ENCODE measurements at regions not wholly inside any gene's neighbourhood (a gene's known extent, or its start where the extent isn't known, plus 50 kb on each side); places are given as distances from the start of the nearest gene placed in this dataset.
"Not testable (repeated sequence)": the region's sequence is repeated elsewhere in the genome, so short reads cannot be mapped to it uniquely, and the experiment has no call there.

- not testable (repeated sequence) for TF ChIP-seq PBX2 (CRISPR knock-in tag; IDR thresholded peaks at IDR 0.05; ENCODE audit: low read depth)
- TF ChIP-seq PBX2 (tag; conservative IDR thresholded peaks at IDR 0.05; ENCODE audit: low read depth) = peak; percentile 93
- peak; percentile 86 for TF ChIP-seq ZBTB9 (CRISPR knock-in tag; IDR thresholded peaks at IDR 0.05)
- TF ChIP-seq ZNF239 (CRISPR knock-in tag; IDR thresholded peaks at IDR 0.05) = peak; percentile 36; the same call in 1 of the 2 replicates
- TF ChIP-seq MTA2 (IDR thresholded peaks at IDR 0.05; ENCODE audit: low read depth) = peak; percentile 98
- peak; percentile 98 for TF ChIP-seq SMARCE1 (IDR thresholded peaks at IDR 0.05)
- TF ChIP-seq ZNF639 (CRISPR knock-in tag; conservative IDR thresholded peaks at IDR 0.05 in 1 of 2, IDR thresholded peaks at IDR 0.05 in 1 of 2) = peak in 1 of 2 experiments; percentile 79; a peak in 2 of 4 replicates
- TF ChIP-seq CBFA2T3 (IDR thresholded peaks at IDR 0.05) = peak; percentile 99
- peak in 1 of 3 experiments; percentile 72; a peak in 1 of 6 replicates for TF ChIP-seq ZBTB11 (CRISPR knock-in tag; IDR thresholded peaks at IDR 0.05)
- TF ChIP-seq KLF1 (tag; IDR thresholded peaks at IDR 0.05) = peak; percentile 93
- TF ChIP-seq TAF9B (IDR thresholded peaks at IDR 0.05; ENCODE audit: partially characterized antibody) = peak; percentile 18
- TF ChIP-seq, protein P1, sequence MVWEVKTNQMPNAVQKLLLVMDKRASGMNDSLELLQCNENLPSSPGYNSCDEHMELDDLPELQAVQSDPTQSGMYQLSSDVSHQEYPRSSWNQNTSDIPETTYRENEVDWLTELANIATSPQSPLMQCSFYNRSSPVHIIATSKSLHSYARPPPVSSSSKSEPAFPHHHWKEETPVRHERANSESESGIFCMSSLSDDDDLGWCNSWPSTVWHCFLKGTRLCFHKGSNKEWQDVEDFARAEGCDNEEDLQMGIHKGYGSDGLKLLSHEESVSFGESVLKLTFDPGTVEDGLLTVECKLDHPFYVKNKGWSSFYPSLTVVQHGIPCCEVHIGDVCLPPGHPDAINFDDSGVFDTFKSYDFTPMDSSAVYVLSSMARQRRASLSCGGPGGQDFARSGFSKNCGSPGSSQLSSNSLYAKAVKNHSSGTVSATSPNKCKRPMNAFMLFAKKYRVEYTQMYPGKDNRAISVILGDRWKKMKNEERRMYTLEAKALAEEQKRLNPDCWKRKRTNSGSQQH (CRISPR knock-in tag; IDR thresholded peaks at IDR 0.05) = 0 out of 2 replicates have a peak, but pooled peaks have one; percentile 9
- peak; percentile 66; the same call in 1 of the 2 replicates for TF ChIP-seq ZNF584 (CRISPR knock-in tag; IDR thresholded peaks at IDR 0.05; ENCODE audit: low read depth)
- TF ChIP-seq ZNF583 (CRISPR knock-in tag; IDR thresholded peaks at IDR 0.05) = peak; percentile 67; the same call in 1 of the 2 replicates
- TF ChIP-seq BRD9 (IDR thresholded peaks at IDR 0.05; ENCODE audit: low read depth, partially characterized antibody) = peak; percentile 52
- TF ChIP-seq ZNF175 (CRISPR knock-in tag; IDR thresholded peaks at IDR 0.05; ENCODE audit: low read depth) = peak; percentile 90
Observed at GRCh38 chr20:29781891-29782290, 1475.6 kb upstream of the DEFB115 start (continued).
